GM12878 (cell line): ENCODE measurements at regions not wholly inside any gene's neighbourhood (a gene's known extent, or its start where the extent isn't known, plus 50 kb on each side); places are given as distances from the start of the nearest gene placed in this dataset.

ENCODE experiments used
- ATAC-seq: fragments of 200-7000 bp; cut with Tn5 transposase; 3 replicates; pipeline ENCODE4 v1.9.1; 2020; ENCODE audit warnings: mild to moderate bottlenecking, moderate library complexity
- BruUV-seq: library from RNA; stranded (reverse); fragments of 400-500 nt; replicated peaks from 2 replicates; lab custom pipeline; 2021; lab: Mats Ljungman, UMichigan
- CTCF ChIA-PET: fragments of 300-600 bp; sonication (Branson Sonifier 250); formaldehyde crosslinking; extraction: SDS; loops from one replicate; lab custom pipeline; 2021; ENCODE audit warnings: inconsistent platforms; lab: Yijun Ruan, JAX
- POLR2A ChIA-PET: fragments of 350-600 bp; formaldehyde crosslinking; extraction: SDS; loops from one replicate; lab custom pipeline; 2021; ENCODE audit warnings: inconsistent platforms; lab: Charles Lee
- RAD21 ChIA-PET: fragments of 300-600 bp; sonication (Branson Sonifier 250); formaldehyde crosslinking; loops from one replicate; lab custom pipeline; 2023; ENCODE audit warnings: antibody characterized with exemption; ENCODE audit not compliant: unreplicated experiment; lab: Charles Lee
- SMC1A ChIA-PET: fragments of 300-600 bp; sonication (Branson Sonifier 250); formaldehyde crosslinking; loops from one replicate; lab custom pipeline; 2023; ENCODE audit not compliant: unreplicated experiment, uncharacterized antibody; lab: Charles Lee
- DNase-seq: peaks from one replicate; pipeline ENCODE4 v3.0.0-alpha.2; 2011; ENCODE audit warnings: low read depth, low spot score
- FAIRE-seq: peaks from 3 replicates; lab custom pipeline; 2011; peaks lifted over from hg19 to GRCh38; lab: Jason Lieb, UNC
- H2AFZ ChIP-seq: 2 replicates; pipeline ENCODE4 v1.6.0; 2011; ENCODE audit warnings: low read depth, low read length, control low read depth; ENCODE audit not compliant: control insufficient read depth
- H3K27ac ChIP-seq: 2 replicates; pipeline ENCODE4 v1.5.1; 2011; ENCODE audit warnings: control low read depth; ENCODE audit not compliant: control insufficient read depth, insufficient read depth
- H3K27me3 ChIP-seq, 2 experiments: replicated peaks in 1 of 2; 2 replicates each; pipeline versions ENCODE4 v1.6.0 to v1.6.1; 2011; ENCODE audit warnings: low read length in 1 of 2; ENCODE audit not compliant: control insufficient read depth in 2 of 2, insufficient read depth in 2 of 2
- H3K36me3 ChIP-seq, 2 experiments: 2 replicates each; pipeline ENCODE4 v1.5.1; 2011; ENCODE audit warnings: low read length in 1 of 2; ENCODE audit not compliant: control insufficient read depth in 2 of 2, insufficient read depth in 2 of 2
- H3K4me1 ChIP-seq: 2 replicates; pipeline ENCODE4 v1.6.1; 2011; ENCODE audit warnings: mild to moderate bottlenecking, low read length, moderate library complexity, mixed read lengths; ENCODE audit not compliant: control insufficient read depth, insufficient read depth
- H3K4me2 ChIP-seq: 2 replicates; pipeline ENCODE4 v1.6.0; 2011; ENCODE audit warnings: control low read depth; ENCODE audit not compliant: control insufficient read depth, insufficient read depth
- H3K4me3 ChIP-seq: fragments of 200-600 bp; sonication (generic); 2 replicates; pipeline ENCODE4 v1.5.1; 2016
- H3K79me2 ChIP-seq: 2 replicates; pipeline ENCODE4 v1.6.0; 2011; ENCODE audit warnings: low read length; ENCODE audit not compliant: control insufficient read depth, insufficient read depth
- H3K9ac ChIP-seq: 2 replicates; pipeline ENCODE4 v1.8.0; 2011; ENCODE audit warnings: low read length, control low read depth, mixed read lengths; ENCODE audit not compliant: control insufficient read depth, insufficient read depth
- H3K9me3 ChIP-seq: replicated peaks from 3 replicates; pipeline ENCODE4 v1.5.1; 2011; ENCODE audit warnings: mild to moderate bottlenecking, low read length; ENCODE audit not compliant: control insufficient read depth, insufficient read depth
- H4K20me1 ChIP-seq: 2 replicates; pipeline ENCODE4 v1.6.0; 2011; ENCODE audit not compliant: control insufficient read depth, insufficient read depth
- ATF3 ChIP-seq: IDR thresholded peaks from 2 replicates; pipeline ENCODE4 v1.6.1; 2011; ENCODE audit warnings: low read depth, mild to moderate bottlenecking, low read length, moderate library complexity, borderline replicate concordance; ENCODE audit errors: extremely low read depth
- BMI1 ChIP-seq: fragments of 450-650 bp; IDR thresholded peaks from 2 replicates; pipeline ENCODE4 v1.6.1; 2016; ENCODE audit warnings: mild to moderate bottlenecking, moderate library complexity, borderline replicate concordance
- CREM ChIP-seq: IDR thresholded peaks from 2 replicates; pipeline ENCODE4 v1.6.1; 2014; ENCODE audit warnings: antibody characterized with exemption, low read depth
- GATAD2B ChIP-seq: fragments of 450-650 bp; conservative IDR thresholded peaks from 2 replicates; pipeline ENCODE4 v1.6.1; 2017; ENCODE audit warnings: low read depth, mild to moderate bottlenecking, moderate library complexity
- MAX ChIP-seq: IDR thresholded peaks from 2 replicates; pipeline ENCODE4 v1.6.1; 2012; ENCODE audit warnings: low read depth, low read length, improper control_type of control experiment
- MEF2A ChIP-seq: IDR thresholded peaks from 2 replicates; pipeline ENCODE4 v1.6.1; 2011; ENCODE audit warnings: low read depth, mild to moderate bottlenecking, low read length, moderate library complexity; ENCODE audit not compliant: insufficient read depth
- MTA3 ChIP-seq: IDR thresholded peaks from 2 replicates; pipeline ENCODE4 v1.6.1; 2012; ENCODE audit warnings: low read length, inconsistent platforms, borderline replicate concordance
- NKRF ChIP-seq: fragments of 450-650 bp; conservative IDR thresholded peaks from 2 replicates; pipeline ENCODE4 v1.6.1; 2017; ENCODE audit warnings: mild to moderate bottlenecking, moderate library complexity
- PAX5 ChIP-seq: IDR thresholded peaks from 2 replicates; pipeline ENCODE4 v1.6.1; 2011; ENCODE audit warnings: low read depth, low read length, borderline replicate concordance
- PAX8 ChIP-seq: fragments of 450-650 bp; IDR thresholded peaks from 2 replicates; pipeline ENCODE4 v1.6.1; 2017; ENCODE audit warnings: mild to moderate bottlenecking, moderate library complexity
- POLR2A ChIP-seq: IDR thresholded peaks from 2 replicates; pipeline ENCODE4 v1.6.1; 2011; ENCODE audit warnings: low read depth, mild to moderate bottlenecking, low read length
- SREBF2 ChIP-seq: IDR thresholded peaks from 2 replicates; pipeline ENCODE4 v1.6.1; 2012; ENCODE audit warnings: mild to moderate bottlenecking, low read length
- STAT1 ChIP-seq: fragments of 450-650 bp; conservative IDR thresholded peaks from 2 replicates; pipeline ENCODE4 v1.6.1; 2014; ENCODE audit warnings: antibody characterized with exemption, mild to moderate bottlenecking
- WRNIP1 ChIP-seq: IDR thresholded peaks from 2 replicates; pipeline ENCODE4 v1.6.1; 2011; ENCODE audit warnings: low read depth, low read length, improper control_type of control experiment, borderline replicate concordance
- ZNF217 ChIP-seq: fragments of 450-650 bp; IDR thresholded peaks from 2 replicates; pipeline ENCODE4 v1.6.1; 2017; ENCODE audit warnings: antibody characterized with exemption, mild to moderate bottlenecking
- WGBS: methylation state at CpG from one replicate; pipeline ENCODE4 v1.1.6; 2016; ENCODE audit warnings: low lambda C conversion rate; ENCODE audit not compliant: insufficient replicate concordance, insufficient coverage; ENCODE audit errors: missing lambda C conversion rate; 5-methylcytosine and 5-hydroxymethylcytosine counted together
- in situ Hi-C: fragments of 300-500 bp; cut with MboI; formaldehyde crosslinking; loops from 9 replicates; pipeline ENCODE4 v1.14.3; 2018; ENCODE audit warnings: mixed read lengths
- intact Hi-C: fragments of 100-400 bp; cut with micrococcal nuclease; formaldehyde crosslinking; loops from one replicate; pipeline ENCODE4 v1.14.2; 2022; ENCODE audit not compliant: unreplicated experiment
- TF ChIP-seq, protein P1 (sequence below): fragments of 450-650 bp; IDR thresholded peaks from 2 replicates; pipeline ENCODE4 v1.6.1; 2014; ENCODE audit warnings: mild to moderate bottlenecking

- no peak for DNase-seq
- ChIA-PET RAD21 (no interaction called here), CTCF (interaction anchor here (1.4 kb wide), 1 partner anchor 34 kb away, joined by 4 read pairs; no protein-coding TSS in a partner anchor), SMC1A (no interaction called here), POLR2A (no interaction called here)
- Histone ChIP-seq H3K4me2 (no peak overlapping the region), H3K27ac (no peak overlapping the region), H4K20me1 (no peaks in the 10 kb centered on the region), H3K36me3 (no peaks in the 10 kb centered on the region), H3K79me2 (no peaks in the 10 kb centered on the region), H3K9ac (no peak overlapping the region), H3K4me3 (no peak overlapping the region), H3K9me3 (no peaks in the 10 kb centered on the region), H3K4me1 (no peaks in the 10 kb centered on the region), H3K27me3 (no peaks in the 10 kb centered on the region), H2AFZ (no peak overlapping the region)
- in situ Hi-C loops, result no loop called here
- no peak for TF ChIP-seq WRNIP1
- no peak for TF ChIP-seq MTA3
- TF ChIP-seq POLR2A, result no peak
- TF ChIP-seq NKRF, result no peak
- no peak for TF ChIP-seq CREM
- TF ChIP-seq PAX8, result no peak
- TF ChIP-seq SREBF2, result no peak
- no peak for TF ChIP-seq BMI1
- TF ChIP-seq STAT1, result no peak
- no peak for TF ChIP-seq GATAD2B
- TF ChIP-seq MAX, result no peak
- no peak for TF ChIP-seq MEF2A
- no peak for TF ChIP-seq PAX5
- TF ChIP-seq, protein P1, sequence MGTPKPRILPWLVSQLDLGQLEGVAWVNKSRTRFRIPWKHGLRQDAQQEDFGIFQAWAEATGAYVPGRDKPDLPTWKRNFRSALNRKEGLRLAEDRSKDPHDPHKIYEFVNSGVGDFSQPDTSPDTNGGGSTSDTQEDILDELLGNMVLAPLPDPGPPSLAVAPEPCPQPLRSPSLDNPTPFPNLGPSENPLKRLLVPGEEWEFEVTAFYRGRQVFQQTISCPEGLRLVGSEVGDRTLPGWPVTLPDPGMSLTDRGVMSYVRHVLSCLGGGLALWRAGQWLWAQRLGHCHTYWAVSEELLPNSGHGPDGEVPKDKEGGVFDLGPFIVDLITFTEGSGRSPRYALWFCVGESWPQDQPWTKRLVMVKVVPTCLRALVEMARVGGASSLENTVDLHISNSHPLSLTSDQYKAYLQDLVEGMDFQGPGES, result no peak
- TF ChIP-seq ATF3, result no peak
- no peak for TF ChIP-seq ZNF217
- intact Hi-C loops, result no loop called here
- FAIRE-seq, result no peak
- 58% methylated on average over 6 of the region's 6 CpGs for WGBS
- ATAC-seq, result no peak
- no TSS peak for BruUV-seq
Measured at GRCh38 chr22:47804281-47804680, 1041.8 kb downstream of the TBC1D22A start.
